ENCODE measurements at regions not wholly inside any gene's neighbourhood (a gene's known extent, or its start where the extent isn't known, plus 50 kb on each side); places are given as distances from the start of the nearest gene placed in this dataset.

DNA sequence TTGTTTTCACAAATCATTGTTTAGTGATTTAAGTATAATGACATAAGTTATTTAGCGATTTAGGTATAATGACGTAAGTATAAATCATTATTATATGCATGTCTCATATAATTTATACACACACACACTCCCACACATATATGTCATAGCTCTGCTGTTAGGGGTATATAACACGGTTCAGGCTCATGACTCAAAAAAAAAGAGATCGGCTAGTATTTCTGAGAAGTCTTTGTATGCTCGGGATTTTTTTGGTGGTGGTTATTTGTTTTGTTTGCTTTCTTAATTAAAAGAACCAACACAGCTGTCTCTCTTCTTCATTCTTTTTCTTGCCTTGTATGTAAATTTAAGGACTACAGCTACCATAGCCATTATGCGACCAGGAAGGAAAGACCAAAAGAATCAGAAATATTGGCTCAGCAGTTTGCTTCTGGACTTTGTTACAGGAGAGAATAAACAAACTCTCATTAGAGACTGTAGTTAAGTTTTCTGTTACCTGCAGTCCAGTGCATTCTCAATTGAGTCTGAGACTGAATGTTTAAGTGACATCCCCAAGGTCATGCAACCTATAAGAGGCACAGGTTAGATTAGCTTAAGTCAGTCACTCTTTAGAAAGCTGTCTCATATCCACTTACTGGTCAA is 83.2 kb upstream of the NREP start:
- H3K27me3 ChIP-seq (ENCODE audit: control insufficient read depth, insufficient read depth, low read length): no peaks in the 10 kb centered on the region
- in situ Hi-C loops (cut with HindIII; ENCODE audit: low pct_unique_long_range_greater_than_20kb, low sequenced_read_pairs): no loop called here
- intact Hi-C loops (cut with micrococcal nuclease; ENCODE audit: unreplicated experiment): no loop called here
- ATAC-seq (no peak), DNase-seq (ENCODE audit: low read depth, low spot score) (no peak)
- ChIA-PET CTCF (no interaction called here), POLR2A (no interaction called here)
- H3K36me3 ChIP-seq (ENCODE audit: control insufficient read depth, insufficient read depth, low read length): no peaks in the 10 kb centered on the region
- H3K27ac ChIP-seq (ENCODE audit: low read length): no peak overlapping the region
- no TSS peak for BruUV-seq (replicated peaks)
- no peaks in the 10 kb centered on the region for H3K9me3 ChIP-seq (ENCODE audit: control insufficient read depth, insufficient read depth, low read depth, low read length)
- TF ChIP-seq, protein P1, sequence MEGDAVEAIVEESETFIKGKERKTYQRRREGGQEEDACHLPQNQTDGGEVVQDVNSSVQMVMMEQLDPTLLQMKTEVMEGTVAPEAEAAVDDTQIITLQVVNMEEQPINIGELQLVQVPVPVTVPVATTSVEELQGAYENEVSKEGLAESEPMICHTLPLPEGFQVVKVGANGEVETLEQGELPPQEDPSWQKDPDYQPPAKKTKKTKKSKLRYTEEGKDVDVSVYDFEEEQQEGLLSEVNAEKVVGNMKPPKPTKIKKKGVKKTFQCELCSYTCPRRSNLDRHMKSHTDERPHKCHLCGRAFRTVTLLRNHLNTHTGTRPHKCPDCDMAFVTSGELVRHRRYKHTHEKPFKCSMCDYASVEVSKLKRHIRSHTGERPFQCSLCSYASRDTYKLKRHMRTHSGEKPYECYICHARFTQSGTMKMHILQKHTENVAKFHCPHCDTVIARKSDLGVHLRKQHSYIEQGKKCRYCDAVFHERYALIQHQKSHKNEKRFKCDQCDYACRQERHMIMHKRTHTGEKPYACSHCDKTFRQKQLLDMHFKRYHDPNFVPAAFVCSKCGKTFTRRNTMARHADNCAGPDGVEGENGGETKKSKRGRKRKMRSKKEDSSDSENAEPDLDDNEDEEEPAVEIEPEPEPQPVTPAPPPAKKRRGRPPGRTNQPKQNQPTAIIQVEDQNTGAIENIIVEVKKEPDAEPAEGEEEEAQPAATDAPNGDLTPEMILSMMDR (IDR thresholded peaks at IDR 0.05): no peak
- TF ChIP-seq, protein P2, sequence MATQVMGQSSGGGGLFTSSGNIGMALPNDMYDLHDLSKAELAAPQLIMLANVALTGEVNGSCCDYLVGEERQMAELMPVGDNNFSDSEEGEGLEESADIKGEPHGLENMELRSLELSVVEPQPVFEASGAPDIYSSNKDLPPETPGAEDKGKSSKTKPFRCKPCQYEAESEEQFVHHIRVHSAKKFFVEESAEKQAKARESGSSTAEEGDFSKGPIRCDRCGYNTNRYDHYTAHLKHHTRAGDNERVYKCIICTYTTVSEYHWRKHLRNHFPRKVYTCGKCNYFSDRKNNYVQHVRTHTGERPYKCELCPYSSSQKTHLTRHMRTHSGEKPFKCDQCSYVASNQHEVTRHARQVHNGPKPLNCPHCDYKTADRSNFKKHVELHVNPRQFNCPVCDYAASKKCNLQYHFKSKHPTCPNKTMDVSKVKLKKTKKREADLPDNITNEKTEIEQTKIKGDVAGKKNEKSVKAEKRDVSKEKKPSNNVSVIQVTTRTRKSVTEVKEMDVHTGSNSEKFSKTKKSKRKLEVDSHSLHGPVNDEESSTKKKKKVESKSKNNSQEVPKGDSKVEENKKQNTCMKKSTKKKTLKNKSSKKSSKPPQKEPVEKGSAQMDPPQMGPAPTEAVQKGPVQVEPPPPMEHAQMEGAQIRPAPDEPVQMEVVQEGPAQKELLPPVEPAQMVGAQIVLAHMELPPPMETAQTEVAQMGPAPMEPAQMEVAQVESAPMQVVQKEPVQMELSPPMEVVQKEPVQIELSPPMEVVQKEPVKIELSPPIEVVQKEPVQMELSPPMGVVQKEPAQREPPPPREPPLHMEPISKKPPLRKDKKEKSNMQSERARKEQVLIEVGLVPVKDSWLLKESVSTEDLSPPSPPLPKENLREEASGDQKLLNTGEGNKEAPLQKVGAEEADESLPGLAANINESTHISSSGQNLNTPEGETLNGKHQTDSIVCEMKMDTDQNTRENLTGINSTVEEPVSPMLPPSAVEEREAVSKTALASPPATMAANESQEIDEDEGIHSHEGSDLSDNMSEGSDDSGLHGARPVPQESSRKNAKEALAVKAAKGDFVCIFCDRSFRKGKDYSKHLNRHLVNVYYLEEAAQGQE (IDR thresholded peaks at IDR 0.05; ENCODE audit: insufficient read depth in 1 of 2, low read depth in 2 of 2, low read length in 1 of 2): no peak
- TF ChIP-seq SIN3A (IDR thresholded peaks at IDR 0.05; ENCODE audit: borderline replicate concordance, insufficient read depth, low read depth, low read length) (no peak), POLR2AphosphoS5 (IDR thresholded peaks at IDR 0.05; ENCODE audit: low read depth, low read length) (no peak), TCF7L2 (IDR thresholded peaks at IDR 0.05; ENCODE audit: low read depth, low read length) (no peak)
- H3K4me3 ChIP-seq (ENCODE audit: low read depth in 2 of 2, low read length in 2 of 2): no peak overlapping the region
- H3K4me1 ChIP-seq (ENCODE audit: control insufficient read depth, insufficient read depth, low read length): no peaks in the 10 kb centered on the region

DNA sequence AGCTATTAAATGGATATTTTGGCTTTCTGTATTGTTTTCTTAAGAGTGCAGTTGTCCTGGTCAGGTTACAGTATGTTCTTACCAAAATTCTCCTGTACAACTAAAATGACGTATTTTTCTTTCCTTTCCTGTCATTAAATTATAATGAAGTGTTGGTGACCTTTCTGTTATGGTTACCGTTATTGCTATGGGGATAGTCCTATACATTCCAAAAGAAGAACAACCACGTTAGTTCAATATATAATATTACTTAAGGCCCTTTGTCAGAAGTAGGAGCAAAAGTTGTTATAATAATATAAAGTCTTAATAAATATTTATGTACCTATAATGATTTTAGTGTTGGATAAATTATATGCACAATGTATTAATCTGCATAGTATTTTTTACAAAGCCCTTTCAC is 82.4 kb upstream of the NREP start:
- intact Hi-C loops (cut with micrococcal nuclease; ENCODE audit: unreplicated experiment): no loop called here
- Histone ChIP-seq H3K4me1 (ENCODE audit: control insufficient read depth, insufficient read depth, low read length) (no peaks in the 10 kb centered on the region), H3K27ac (ENCODE audit: low read length) (no peak overlapping the region), H3K4me3 (ENCODE audit: low read depth in 2 of 2, low read length in 2 of 2) (no peak overlapping the region), H3K36me3 (ENCODE audit: control insufficient read depth, insufficient read depth, low read length) (no peaks in the 10 kb centered on the region), H3K27me3 (ENCODE audit: control insufficient read depth, insufficient read depth, low read length) (no peaks in the 10 kb centered on the region), H3K9me3 (ENCODE audit: control insufficient read depth, insufficient read depth, low read depth, low read length) (no peaks in the 10 kb centered on the region)
- DNase-seq (ENCODE audit: low read depth, low spot score): no peak
- ChIA-PET POLR2A (no interaction called here), CTCF (no interaction called here)
- ATAC-seq: no peak
- TF ChIP-seq, protein P1 (IDR thresholded peaks at IDR 0.05): no peak
- TF ChIP-seq TCF7L2 (IDR thresholded peaks at IDR 0.05; ENCODE audit: low read depth, low read length) (no peak), POLR2AphosphoS5 (IDR thresholded peaks at IDR 0.05; ENCODE audit: low read depth, low read length) (no peak), SIN3A (IDR thresholded peaks at IDR 0.05; ENCODE audit: borderline replicate concordance, insufficient read depth, low read depth, low read length) (no peak)
- TF ChIP-seq, protein P2 (IDR thresholded peaks at IDR 0.05; ENCODE audit: insufficient read depth in 1 of 2, low read depth in 2 of 2, low read length in 1 of 2): no peak
- in situ Hi-C loops (cut with HindIII; ENCODE audit: low pct_unique_long_range_greater_than_20kb, low sequenced_read_pairs): no loop called here
- no TSS peak for BruUV-seq (replicated peaks)

All from Panc1 (cell line).